ENCODE measurements at regions not wholly inside any gene's neighbourhood (a gene's known extent, or its start where the extent isn't known, plus 50 kb on each side); places are given as distances from the start of the nearest gene placed in this dataset.

- H3K36me3 ChIP-seq (ENCODE audit: control insufficient read depth in 2 of 2, extremely low read depth in 1 of 2, insufficient read depth in 2 of 2, low read length in 2 of 2): no peaks in the 10 kb centered on the region
- TF ChIP-seq EZH2 (IDR thresholded peaks at IDR 0.05; ENCODE audit: borderline replicate concordance, low read depth, low read length, severe bottlenecking) (no peak), FOS (IDR thresholded peaks at IDR 0.05; ENCODE audit: borderline replicate concordance, insufficient read depth, low read length) (no peak), JUN (IDR thresholded peaks at IDR 0.05; ENCODE audit: borderline replicate concordance, insufficient read depth, insufficient read length, low read depth) (no peak), MAX (IDR thresholded peaks at IDR 0.05; ENCODE audit: insufficient read depth, insufficient read length) (no peak), POLR2A (IDR thresholded peaks at IDR 0.05; ENCODE audit: low read depth, low read length) (no peak)
- no peaks in the 10 kb centered on the region for H3K4me1 ChIP-seq (ENCODE audit: control insufficient read depth, extremely low read depth, insufficient read depth, low read length)
- FAIRE-seq (no peak), DNase-seq (ENCODE audit: low read depth, low spot score) (no peak)
- H3K27me3 ChIP-seq (ENCODE audit: control insufficient read depth in 2 of 2, insufficient read depth in 2 of 2, low read length in 2 of 2): no peaks in the 10 kb centered on the region
- H3K9ac ChIP-seq (replicated peaks; ENCODE audit: extremely low read depth, insufficient read depth, low read length): no peak overlapping the region
- no peaks in the 10 kb centered on the region for H3K9me3 ChIP-seq (replicated peaks; ENCODE audit: control insufficient read depth, insufficient read depth, low read length)
- dilution Hi-C loops (cut with MboI; ENCODE audit: extremely low pct_ligation_motif_present, low sequenced_read_pairs): no loop called here
- POLR2A ChIA-PET: no interaction called here
- no peak overlapping the region for H3K27ac ChIP-seq (ENCODE audit: insufficient read depth, low read depth, low read length)
- H2AFZ ChIP-seq (ENCODE audit: low read depth, low read length): no peak overlapping the region
- no peaks in the 10 kb centered on the region for H4K20me1 ChIP-seq (replicated peaks; ENCODE audit: control insufficient read depth, extremely low read depth, insufficient read depth, low read length)
- CTCF ChIA-PET: no interaction called here
- BruUV-seq (replicated peaks): no TSS peak
- no peak overlapping the region for H3K4me3 ChIP-seq (replicated peaks in 1 of 3; ENCODE audit: insufficient read depth in 1 of 3, low read depth in 1 of 3, low read length in 3 of 3)
- H3K4me2 ChIP-seq (ENCODE audit: insufficient read depth, low read length): no peak overlapping the region
- H3K9me1 ChIP-seq (replicated peaks; ENCODE audit: control insufficient read depth, extremely low read depth, insufficient read depth, low read length): no peaks in the 10 kb centered on the region
- intact Hi-C loops (cut with micrococcal nuclease): no loop called here
- no peaks in the 10 kb centered on the region for H3K79me2 ChIP-seq (ENCODE audit: control insufficient read depth, insufficient read depth, low read length)
These were observed 242.9 kb downstream of the BARHL2 start for GRCh38 chr1:90474158-90474557.

GRCh38 chr1:90472775-90473174 lies 244.3 kb downstream of the BARHL2 start:
- BruUV-seq (replicated peaks): no TSS peak
- CTCF ChIA-PET: no interaction called here
- no peaks in the 10 kb centered on the region for H4K20me1 ChIP-seq (replicated peaks; ENCODE audit: control insufficient read depth, extremely low read depth, insufficient read depth, low read length)
- H3K36me3 ChIP-seq (ENCODE audit: control insufficient read depth in 2 of 2, extremely low read depth in 1 of 2, insufficient read depth in 2 of 2, low read length in 2 of 2): no peaks in the 10 kb centered on the region
- no peak for TF ChIP-seq MYC (IDR thresholded peaks at IDR 0.05; ENCODE audit: low read depth, low read length)
- no peak for TF ChIP-seq FOS (IDR thresholded peaks at IDR 0.05; ENCODE audit: borderline replicate concordance, insufficient read depth, low read length)
- TF ChIP-seq POLR2A (IDR thresholded peaks at IDR 0.05; ENCODE audit: low read depth, low read length): no peak
- TF ChIP-seq, protein P1, sequence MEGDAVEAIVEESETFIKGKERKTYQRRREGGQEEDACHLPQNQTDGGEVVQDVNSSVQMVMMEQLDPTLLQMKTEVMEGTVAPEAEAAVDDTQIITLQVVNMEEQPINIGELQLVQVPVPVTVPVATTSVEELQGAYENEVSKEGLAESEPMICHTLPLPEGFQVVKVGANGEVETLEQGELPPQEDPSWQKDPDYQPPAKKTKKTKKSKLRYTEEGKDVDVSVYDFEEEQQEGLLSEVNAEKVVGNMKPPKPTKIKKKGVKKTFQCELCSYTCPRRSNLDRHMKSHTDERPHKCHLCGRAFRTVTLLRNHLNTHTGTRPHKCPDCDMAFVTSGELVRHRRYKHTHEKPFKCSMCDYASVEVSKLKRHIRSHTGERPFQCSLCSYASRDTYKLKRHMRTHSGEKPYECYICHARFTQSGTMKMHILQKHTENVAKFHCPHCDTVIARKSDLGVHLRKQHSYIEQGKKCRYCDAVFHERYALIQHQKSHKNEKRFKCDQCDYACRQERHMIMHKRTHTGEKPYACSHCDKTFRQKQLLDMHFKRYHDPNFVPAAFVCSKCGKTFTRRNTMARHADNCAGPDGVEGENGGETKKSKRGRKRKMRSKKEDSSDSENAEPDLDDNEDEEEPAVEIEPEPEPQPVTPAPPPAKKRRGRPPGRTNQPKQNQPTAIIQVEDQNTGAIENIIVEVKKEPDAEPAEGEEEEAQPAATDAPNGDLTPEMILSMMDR (IDR thresholded peaks at IDR 0.05; ENCODE audit: extremely low read depth in 1 of 2, insufficient read depth in 1 of 2, low read depth in 1 of 2, low read length in 2 of 2): no peak
- no peak for TF ChIP-seq GATA2 (IDR thresholded peaks at IDR 0.05; ENCODE audit: insufficient read depth, insufficient read length, low read depth, low read length)
- no peak overlapping the region for H3K4me3 ChIP-seq (replicated peaks in 1 of 3; ENCODE audit: insufficient read depth in 1 of 3, low read depth in 1 of 3, low read length in 3 of 3)
- no peak overlapping the region for H3K27ac ChIP-seq (ENCODE audit: insufficient read depth, low read depth, low read length)
- dilution Hi-C loops (cut with MboI; ENCODE audit: extremely low pct_ligation_motif_present, low sequenced_read_pairs) (no loop called here), intact Hi-C loops (cut with micrococcal nuclease) (no loop called here)
- no peak overlapping the region for H3K4me2 ChIP-seq (ENCODE audit: insufficient read depth, low read length)
- no peaks in the 10 kb centered on the region for H3K4me1 ChIP-seq (ENCODE audit: control insufficient read depth, extremely low read depth, insufficient read depth, low read length)
- H2AFZ ChIP-seq (ENCODE audit: low read depth, low read length): no peak overlapping the region
- H3K9ac ChIP-seq (replicated peaks; ENCODE audit: extremely low read depth, insufficient read depth, low read length): no peak overlapping the region
- POLR2A ChIA-PET: no interaction called here
- no peaks in the 10 kb centered on the region for H3K79me2 ChIP-seq (ENCODE audit: control insufficient read depth, insufficient read depth, low read length)
- H3K27me3 ChIP-seq (ENCODE audit: control insufficient read depth in 2 of 2, insufficient read depth in 2 of 2, low read length in 2 of 2): no peaks in the 10 kb centered on the region
- no peaks in the 10 kb centered on the region for H3K9me3 ChIP-seq (replicated peaks; ENCODE audit: control insufficient read depth, insufficient read depth, low read length)
- H3K9me1 ChIP-seq (replicated peaks; ENCODE audit: control insufficient read depth, extremely low read depth, insufficient read depth, low read length): no peaks in the 10 kb centered on the region
- FAIRE-seq (no peak), DNase-seq (ENCODE audit: low read depth, low spot score) (no peak)

Measured in endothelial cell of umbilical vein (primary cell).